GM20000 (cell line): ENCODE measurements at regions not wholly inside any gene's neighbourhood (a gene's known extent, or its start where the extent isn't known, plus 50 kb on each side); places are given as distances from the start of the nearest gene placed in this dataset.

Experiments used
- DNase-seq: peaks from one replicate; pipeline ENCODE4 v3.0.0; 2012; ENCODE audit warnings: low spot score
- CTCF ChIP-seq: IDR thresholded peaks from 2 replicates; pipeline ENCODE4 v1.5.1; 2012; ENCODE audit warnings: mild to moderate bottlenecking, control low read depth; ENCODE audit errors: extremely low read depth, missing control alignments

- DNase-seq: no peak
- no peak for TF ChIP-seq CTCF
Observed at GRCh38 chr15:26242565-26243071, 379.5 kb upstream of the ATP10A start.

- no peak for DNase-seq
- no peak for TF ChIP-seq CTCF
Observed at GRCh38 chr15:26235864-26236263, 372.7 kb upstream of the ATP10A start.

- TF ChIP-seq CTCF: no peak
- no peak for DNase-seq
Observed at GRCh38 chr15:26234976-26235767, 372.0 kb upstream of the ATP10A start.

GRCh38 chr15:26232691-26233090 lies 369.6 kb upstream of the ATP10A start:
- DNase-seq: no peak
- no peak for TF ChIP-seq CTCF

GRCh38 chr15:26231096-26231495 lies 368.0 kb upstream of the ATP10A start:
- no peak for DNase-seq
- TF ChIP-seq CTCF: no peak

GRCh38 chr15:26224266-26224665 lies 361.1 kb upstream of the ATP10A start:
- DNase-seq: no peak
- no peak for TF ChIP-seq CTCF

GRCh38 chr15:26223720-26224119 lies 360.6 kb upstream of the ATP10A start:
- DNase-seq: no peak
- TF ChIP-seq CTCF: no peak
